DMS53 treated with DMSO at 0.1 percent for 48 hours (cell line): ENCODE measurements at regions not wholly inside any gene's neighbourhood (a gene's known extent, or its start where the extent isn't known, plus 50 kb on each side); places are given as distances from the start of the nearest gene placed in this dataset.
"Not testable (repeated sequence)": the region's sequence is repeated elsewhere in the genome, so short reads cannot be mapped to it uniquely, and the experiment has no call there.

Experiments used
- DNase-seq: peaks from one replicate; lab custom pipeline; 2025; ENCODE audit not compliant: unreplicated experiment; lab: John Stamatoyannopoulos, UW

GRCh38 chr2:139438478-139438877 lies 658.3 kb upstream of the NXPH2 start:
- DNase-seq, result no peak

- DNase-seq, result no peak
Observed at GRCh38 chr2:139427164-139427563, 647.0 kb upstream of the NXPH2 start.

GRCh38 chr2:139424101-139424500 lies 643.9 kb upstream of the NXPH2 start:
- DNase-seq, result no peak

GRCh38 chr2:139411236-139411635 lies 631.0 kb upstream of the NXPH2 start:
- DNase-seq, result no peak

GRCh38 chr2:139410833-139411174 lies 630.6 kb upstream of the NXPH2 start:
- DNase-seq, result not testable (repeated sequence)

GRCh38 chr2:139410147-139410832 lies 630.1 kb upstream of the NXPH2 start:
- not testable (repeated sequence) for DNase-seq

- DNase-seq, result no peak
Observed at GRCh38 chr2:139409212-139409611, 629.0 kb upstream of the NXPH2 start.

- no peak for DNase-seq
Observed at GRCh38 chr2:139403948-139404347, 623.8 kb upstream of the NXPH2 start.

- DNase-seq, result no peak
Observed at GRCh38 chr2:139394801-139395200, 614.6 kb upstream of the NXPH2 start.

- DNase-seq, result no peak
Observed at GRCh38 chr2:139389391-139389790, 609.2 kb upstream of the NXPH2 start.

- DNase-seq, result no peak
Observed at GRCh38 chr2:139386401-139386800, 606.2 kb upstream of the NXPH2 start.

GRCh38 chr2:139383532-139383931 lies 603.3 kb upstream of the NXPH2 start:
- DNase-seq, result no peak

GRCh38 chr2:139380051-139380450 lies 599.9 kb upstream of the NXPH2 start:
- DNase-seq, result no peak

- DNase-seq, result no peak
Observed at GRCh38 chr2:139378373-139378772, 598.2 kb upstream of the NXPH2 start.

- no peak for DNase-seq
Observed at GRCh38 chr2:139374296-139374850, 594.2 kb upstream of the NXPH2 start.

GRCh38 chr2:139369423-139370409 lies 589.5 kb upstream of the NXPH2 start:
- DNase-seq, result no peak

- DNase-seq, result no peak
Observed at GRCh38 chr2:139367416-139367815, 587.2 kb upstream of the NXPH2 start.

GRCh38 chr2:139366681-139367080 lies 586.5 kb upstream of the NXPH2 start:
- DNase-seq, result no peak

- DNase-seq, result no peak
Observed at GRCh38 chr2:139365189-139365588, 585.0 kb upstream of the NXPH2 start.

- DNase-seq, result no peak
Observed at GRCh38 chr2:139360654-139361053, 580.5 kb upstream of the NXPH2 start.

GRCh38 chr2:139359818-139360217 lies 579.6 kb upstream of the NXPH2 start:
- no peak for DNase-seq

- no peak for DNase-seq
Observed at GRCh38 chr2:139357972-139358371, 577.8 kb upstream of the NXPH2 start.
